Mucosa of stomach (tissue), 1 donor: ENCODE measurements at regions not wholly inside any gene's neighbourhood (a gene's known extent, or its start where the extent isn't known, plus 50 kb on each side); places are given as distances from the start of the nearest gene placed in this dataset.

Source experiments
- H3K27me3 ChIP-seq: one replicate; pipeline ENCODE4 v1.7.0; 2013; ENCODE audit warnings: mild to moderate bottlenecking, low read length; ENCODE audit not compliant: control insufficient read depth, insufficient read depth
- H3K36me3 ChIP-seq: one replicate; pipeline ENCODE4 v1.7.0; 2013; ENCODE audit warnings: low read length; ENCODE audit not compliant: control insufficient read depth, insufficient read depth
- H3K4me1 ChIP-seq: one replicate; pipeline ENCODE4 v1.7.0; 2013; ENCODE audit warnings: mild to moderate bottlenecking, low read length; ENCODE audit not compliant: control insufficient read depth, insufficient read depth
- H3K4me3 ChIP-seq: one replicate; pipeline ENCODE4 v1.7.0; 2013; ENCODE audit warnings: low read length
- H3K9ac ChIP-seq: one replicate; pipeline ENCODE4 v1.7.0; 2013; ENCODE audit warnings: mild to moderate bottlenecking, low read length, moderate library complexity
- H3K9me3 ChIP-seq: one replicate; pipeline ENCODE4 v1.7.0; 2013; ENCODE audit warnings: mild to moderate bottlenecking, low read length, moderate library complexity; ENCODE audit not compliant: control insufficient read depth
- donor health status: Pancreatic carcinoma.

GRCh38 chr12:92302041-92302829, 156.6 kb upstream of the BTG1 start:
- no peaks in the 10 kb centered on the region for H3K36me3 ChIP-seq
- no peaks in the 10 kb centered on the region for H3K9me3 ChIP-seq

DNA sequence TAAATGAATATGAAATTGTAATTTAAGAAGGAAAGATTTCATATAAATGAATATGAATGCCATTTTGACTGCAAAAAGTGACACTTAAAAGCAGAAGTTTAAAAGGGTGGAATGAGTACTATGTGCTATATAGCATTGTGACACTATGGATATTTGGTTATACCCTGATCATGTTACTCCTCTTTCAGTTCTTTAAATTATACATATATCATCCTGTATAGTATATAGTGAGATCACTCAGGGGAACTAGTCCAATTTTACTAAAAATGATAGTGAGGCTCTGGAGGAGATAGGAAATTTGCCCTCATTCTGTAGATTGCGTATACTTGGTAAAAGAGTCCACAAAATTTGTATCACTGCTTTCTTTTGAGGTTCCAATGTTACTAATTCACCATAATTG, 155.7 kb upstream of the BTG1 start:
- Histone ChIP-seq H3K9me3 (no peaks in the 10 kb centered on the region), H3K9ac (no peak overlapping the region), H3K27me3 (no peaks in the 10 kb centered on the region), H3K4me1 (no peaks in the 10 kb centered on the region), H3K4me3 (no peak overlapping the region), H3K36me3 (no peaks in the 10 kb centered on the region)

More at GRCh38 chr12:92302041-92302829, 156.6 kb upstream of the BTG1 start:
- Histone ChIP-seq H3K27me3 (no peaks in the 10 kb centered on the region), H3K9ac (no peak overlapping the region), H3K4me3 (no peak overlapping the region), H3K4me1 (no peaks in the 10 kb centered on the region)

GRCh38 chr12:92300777-92301176, 155.1 kb upstream of the BTG1 start:
- H3K36me3 ChIP-seq, result no peaks in the 10 kb centered on the region
- H3K27me3 ChIP-seq, result no peaks in the 10 kb centered on the region
- no peak overlapping the region for H3K9ac ChIP-seq
- no peak overlapping the region for H3K4me3 ChIP-seq
- H3K4me1 ChIP-seq, result no peaks in the 10 kb centered on the region
- no peaks in the 10 kb centered on the region for H3K9me3 ChIP-seq

DNA sequence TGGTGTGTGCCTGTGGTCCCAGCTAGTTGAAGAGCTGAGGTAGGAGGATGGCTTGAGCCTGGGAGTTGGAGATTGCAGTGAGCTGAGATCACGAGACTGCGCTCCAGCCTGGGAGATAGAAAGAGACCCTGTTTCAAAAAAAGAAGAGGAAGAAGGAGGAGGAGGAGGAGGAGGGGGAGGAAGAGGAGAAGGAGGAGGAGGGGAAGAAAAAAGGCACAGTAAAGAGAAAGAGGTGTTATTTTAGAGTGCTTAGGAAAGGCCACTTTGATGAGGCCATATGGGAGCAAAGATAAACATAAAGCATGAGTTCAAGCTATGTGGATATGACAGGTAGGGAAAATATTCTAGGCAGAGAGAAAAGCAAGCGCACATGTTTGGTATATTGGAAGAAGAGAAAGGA, 154.1 kb upstream of the BTG1 start:
- H3K27me3 ChIP-seq, result no peaks in the 10 kb centered on the region
- H3K9me3 ChIP-seq, result no peaks in the 10 kb centered on the region
- no peaks in the 10 kb centered on the region for H3K36me3 ChIP-seq
- no peak overlapping the region for H3K9ac ChIP-seq
- no peak overlapping the region for H3K4me3 ChIP-seq
- H3K4me1 ChIP-seq, result no peaks in the 10 kb centered on the region

DNA sequence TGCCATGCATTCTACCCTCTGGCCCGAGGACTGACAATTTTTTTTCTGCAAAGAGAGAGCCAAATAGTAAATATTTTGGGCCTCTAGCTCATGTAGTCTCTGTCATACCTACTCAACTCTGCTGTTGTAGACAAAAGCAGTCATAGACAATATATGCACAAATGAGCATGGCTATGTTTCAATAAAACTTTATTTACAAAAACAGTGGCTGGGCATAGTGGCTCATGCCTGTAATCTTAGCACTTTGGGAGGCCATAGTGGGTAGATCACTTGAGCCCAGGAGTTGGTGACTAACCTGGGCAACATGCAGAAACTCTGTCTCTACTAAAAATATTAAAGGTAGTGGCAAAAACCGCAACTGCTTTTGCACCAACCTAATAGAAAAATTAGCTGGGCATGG, 153.7 kb upstream of the BTG1 start:
- H3K9me3 ChIP-seq, result no peaks in the 10 kb centered on the region
- no peak overlapping the region for H3K9ac ChIP-seq
- no peak overlapping the region for H3K4me3 ChIP-seq
- no peaks in the 10 kb centered on the region for H3K4me1 ChIP-seq
- H3K36me3 ChIP-seq, result no peaks in the 10 kb centered on the region
- H3K27me3 ChIP-seq, result no peaks in the 10 kb centered on the region

DNA sequence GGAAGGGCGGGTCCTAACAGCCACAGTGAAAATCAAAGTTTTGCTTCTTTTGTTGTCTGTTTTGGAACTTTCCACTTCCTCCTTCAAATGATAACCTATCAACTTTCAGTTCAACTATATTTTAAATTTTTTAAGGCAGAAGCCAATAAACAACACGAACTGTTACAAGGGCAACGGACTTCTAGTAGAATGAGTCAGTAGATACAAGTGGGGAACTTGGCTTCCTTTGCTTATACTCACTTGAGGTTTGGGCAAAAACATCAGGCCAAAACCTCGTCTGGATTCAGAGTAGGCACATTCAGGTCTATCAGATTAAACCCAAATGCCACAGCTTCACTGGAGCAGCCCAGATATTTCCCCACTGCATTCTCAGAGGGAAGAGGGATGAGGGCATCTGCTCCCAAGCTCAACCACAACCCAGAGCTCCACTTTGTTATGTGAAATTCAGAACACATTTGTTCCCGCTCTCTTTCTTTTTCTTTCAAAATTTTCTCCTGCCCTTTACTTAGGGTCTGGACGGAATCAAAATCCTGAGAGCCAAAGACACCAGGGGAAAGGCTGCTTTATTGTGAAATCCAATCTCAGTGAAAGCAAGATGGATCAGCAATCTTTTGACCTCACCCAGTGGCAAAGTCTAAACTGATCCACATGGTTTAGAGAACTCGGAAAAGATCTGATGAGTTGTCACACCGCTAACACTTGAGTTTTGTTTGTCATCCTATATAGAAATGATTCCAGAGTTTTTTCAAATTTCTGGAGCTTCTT, 152.5 kb upstream of the BTG1 start:
- no peak overlapping the region for H3K9ac ChIP-seq

DNA sequence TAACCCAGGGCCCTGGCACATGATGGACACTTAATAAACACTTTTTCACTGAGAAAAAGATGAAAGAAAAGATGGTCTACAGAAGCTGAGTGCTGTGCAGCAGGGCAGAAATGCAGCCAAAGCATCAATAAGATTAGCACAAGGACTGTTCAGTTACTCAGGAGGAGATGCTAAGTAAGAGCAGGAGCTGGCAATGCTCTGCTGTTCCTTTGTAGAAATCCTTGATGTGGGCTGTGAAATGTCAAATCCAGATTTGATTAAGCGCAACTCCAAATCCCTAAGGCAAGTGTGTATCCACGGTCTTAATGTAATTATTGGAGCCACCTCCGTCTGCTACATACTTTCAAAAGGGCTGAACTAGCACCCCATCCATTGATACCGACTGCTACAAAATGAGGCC, 151.8 kb upstream of the BTG1 start:
- H3K4me3 ChIP-seq, result no peak overlapping the region
- H3K36me3 ChIP-seq, result no peaks in the 10 kb centered on the region
- no peaks in the 10 kb centered on the region for H3K27me3 ChIP-seq
- H3K9me3 ChIP-seq, result no peaks in the 10 kb centered on the region
- no peaks in the 10 kb centered on the region for H3K4me1 ChIP-seq
- H3K9ac ChIP-seq, result no peak overlapping the region

More for the DNA sequence above, 152.5 kb upstream of the BTG1 start:
- H3K4me1 ChIP-seq, result no peaks in the 10 kb centered on the region
- no peaks in the 10 kb centered on the region for H3K27me3 ChIP-seq
- no peaks in the 10 kb centered on the region for H3K36me3 ChIP-seq
- no peak overlapping the region for H3K4me3 ChIP-seq
- H3K9me3 ChIP-seq, result no peaks in the 10 kb centered on the region

DNA sequence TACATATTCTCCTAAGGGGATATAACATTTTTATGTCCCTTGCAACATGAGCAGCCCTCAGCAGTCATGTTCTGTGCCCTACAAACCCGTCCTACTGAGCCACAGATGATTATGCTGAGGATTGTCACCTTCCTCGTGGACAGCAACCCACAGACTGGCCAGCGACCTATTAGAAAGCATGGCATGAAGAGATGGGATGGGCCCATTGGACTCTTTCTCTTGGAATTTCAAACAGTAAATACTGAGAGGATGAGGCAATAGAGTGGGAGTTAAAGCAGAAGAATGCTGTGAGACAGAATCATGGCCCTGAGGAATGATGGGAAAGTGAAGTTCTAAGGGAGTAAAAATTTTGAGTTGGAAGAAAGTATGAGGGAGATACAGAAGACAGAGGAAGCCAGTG, 149.9 kb upstream of the BTG1 start:
- Histone ChIP-seq H3K9me3 (no peaks in the 10 kb centered on the region), H3K4me3 (no peak overlapping the region), H3K4me1 (no peaks in the 10 kb centered on the region), H3K27me3 (no peaks in the 10 kb centered on the region), H3K36me3 (no peaks in the 10 kb centered on the region), H3K9ac (no peak overlapping the region)

- H3K27me3 ChIP-seq, result no peaks in the 10 kb centered on the region
- no peak overlapping the region for H3K4me3 ChIP-seq
- H3K9me3 ChIP-seq, result no peaks in the 10 kb centered on the region
- no peak overlapping the region for H3K9ac ChIP-seq
- no peaks in the 10 kb centered on the region for H3K4me1 ChIP-seq
- H3K36me3 ChIP-seq, result no peaks in the 10 kb centered on the region
Observed at GRCh38 chr12:92294676-92295440, 149.2 kb upstream of the BTG1 start.

- no peak overlapping the region for H3K4me3 ChIP-seq
- no peaks in the 10 kb centered on the region for H3K36me3 ChIP-seq
- H3K9ac ChIP-seq, result no peak overlapping the region
- no peaks in the 10 kb centered on the region for H3K9me3 ChIP-seq
- no peaks in the 10 kb centered on the region for H3K27me3 ChIP-seq
- no peaks in the 10 kb centered on the region for H3K4me1 ChIP-seq
Observed at GRCh38 chr12:92292016-92292415, 146.4 kb upstream of the BTG1 start.

GRCh38 chr12:92290886-92291285, 145.2 kb upstream of the BTG1 start:
- H3K4me3 ChIP-seq, result no peak overlapping the region
- H3K9ac ChIP-seq, result no peak overlapping the region
- H3K36me3 ChIP-seq, result no peaks in the 10 kb centered on the region
- H3K4me1 ChIP-seq, result no peaks in the 10 kb centered on the region
- H3K9me3 ChIP-seq, result no peaks in the 10 kb centered on the region
- no peaks in the 10 kb centered on the region for H3K27me3 ChIP-seq

- Histone ChIP-seq H3K9ac (no peak overlapping the region), H3K4me1 (no peaks in the 10 kb centered on the region), H3K36me3 (no peaks in the 10 kb centered on the region), H3K4me3 (no peak overlapping the region), H3K9me3 (no peaks in the 10 kb centered on the region), H3K27me3 (no peaks in the 10 kb centered on the region)
Observed at GRCh38 chr12:92290350-92290695, 144.7 kb upstream of the BTG1 start.
